ENCODE measurements at regions not wholly inside any gene's neighbourhood (a gene's known extent, or its start where the extent isn't known, plus 50 kb on each side); places are given as distances from the start of the nearest gene placed in this dataset.

GRCh38 chr7:156014808-156015207 lies 202.5 kb upstream of the SHH start:
- POLR2A ChIA-PET (ENCODE audit: unreplicated experiment): no interaction called here
- no peak overlapping the region for H3K56ac ChIP-seq (ENCODE audit: extremely low read depth, insufficient read depth, low read length)
- H4K8ac ChIP-seq (ENCODE audit: low read depth in 2 of 2, low read length in 2 of 2): no peak overlapping the region
- no peaks in the 10 kb centered on the region for H3K27me3 ChIP-seq (ENCODE audit: control insufficient read depth, insufficient read depth, low read length)
- WGBS, 2 experiments (ENCODE audit: extremely low coverage in 2 of 2, insufficient read length in 1 of 2): 60% methylated on average over 1 of the region's 2 CpGs; no CpG with 5 or more reads in 1 of the 2 experiments
- H3K9me3 ChIP-seq (ENCODE audit: control insufficient read depth, insufficient read depth, low read length): peaks cover 22% of the 10 kb centered on the region
- BruUV-seq (replicated peaks): no TSS peak
- no peaks in the 10 kb centered on the region for H3K4me1 ChIP-seq (ENCODE audit: control insufficient read depth, insufficient read depth, low read length)
- no peak overlapping the region for H4K5ac ChIP-seq (ENCODE audit: low read depth, low read length)
- no peaks in the 10 kb centered on the region for H3K9me1 ChIP-seq (ENCODE audit: insufficient read depth, low read length)
- intact Hi-C loops (cut with micrococcal nuclease): no loop called here
- H2BK15ac ChIP-seq (ENCODE audit: low read depth, low read length): no peak overlapping the region
- no peak overlapping the region for H3K23ac ChIP-seq (ENCODE audit: low read depth, low read length)
- no peak overlapping the region for H4K91ac ChIP-seq (ENCODE audit: insufficient read depth, low read depth, low read length)
- H2BK20ac ChIP-seq (ENCODE audit: low read depth, low read length): no peak overlapping the region
- H3K4ac ChIP-seq (ENCODE audit: low read depth, low read length): no peak overlapping the region
- H2BK5ac ChIP-seq (ENCODE audit: low read depth, low read length, poor library complexity, severe bottlenecking): no peak overlapping the region
- H3K79me1 ChIP-seq (ENCODE audit: low read depth in 1 of 2, low read length in 2 of 2): no peaks in the 10 kb centered on the region
- TF ChIP-seq USF2 (IDR thresholded peaks at IDR 0.05; ENCODE audit: low read depth, low read length) (no peak), MAFK (IDR thresholded peaks at IDR 0.05; ENCODE audit: low read depth, low read length) (no peak), SMC3 (IDR thresholded peaks at IDR 0.05; ENCODE audit: low read depth, low read length) (no peak), CHD1 (IDR thresholded peaks at IDR 0.05; ENCODE audit: low read depth, low read length) (no peak), POLR2A (IDR thresholded peaks at IDR 0.05; ENCODE audit: low read depth, low read length) (no peak), MXI1 (IDR thresholded peaks at IDR 0.05; ENCODE audit: borderline replicate concordance, low read depth, low read length) (no peak), RAD21 (IDR thresholded peaks at IDR 0.05; ENCODE audit: low read length) (no peak), CEBPB (IDR thresholded peaks at IDR 0.05; ENCODE audit: low read depth, low read length) (no peak), BHLHE40 (IDR thresholded peaks at IDR 0.05; ENCODE audit: low read depth, low read length) (no peak), NFE2L2 (IDR thresholded peaks at IDR 0.05; ENCODE audit: low read depth, low read length) (no peak), FOS (IDR thresholded peaks at IDR 0.05; ENCODE audit: low read depth, low read length) (no peak), RCOR1 (IDR thresholded peaks at IDR 0.05; ENCODE audit: insufficient replicate concordance, low read length) (no peak), ELK1 (IDR thresholded peaks at IDR 0.05; ENCODE audit: borderline replicate concordance, low read depth, low read length) (no peak), CTCF (conservative IDR thresholded peaks at IDR 0.05; ENCODE audit: low read depth, low read length) (no peak), MAZ (IDR thresholded peaks at IDR 0.05; ENCODE audit: borderline replicate concordance, low read depth, low read length) (no peak), RFX5 (IDR thresholded peaks at IDR 0.05; ENCODE audit: low read depth, low read length) (no peak)
- no peak overlapping the region for H3K27ac ChIP-seq (ENCODE audit: insufficient read depth, low read length)
- H2AFZ ChIP-seq (replicated peaks; ENCODE audit: low read length, poor library complexity): no peak overlapping the region
- CTCF ChIA-PET: no interaction called here
- no peaks in the 10 kb centered on the region for H3K36me3 ChIP-seq (ENCODE audit: control insufficient read depth, insufficient read depth, low read length)
- H3K18ac ChIP-seq (ENCODE audit: low read depth, low read length): no peak overlapping the region
- H4K20me1 ChIP-seq (ENCODE audit: insufficient read depth, low read length): no peaks in the 10 kb centered on the region
- H2BK120ac ChIP-seq (ENCODE audit: low read depth, low read length): no peak overlapping the region
- no peak overlapping the region for H2AK9ac ChIP-seq (replicated peaks; ENCODE audit: low read depth, low read length, poor library complexity)
- H2AK5ac ChIP-seq (ENCODE audit: low read depth, low read length): no peak overlapping the region
- no peak overlapping the region for H3K9ac ChIP-seq (ENCODE audit: low read depth, low read length)
- no peak overlapping the region for H3K4me2 ChIP-seq (ENCODE audit: low read depth, low read length)
- DNase-seq (no peak), ATAC-seq (ENCODE audit: low read depth) (no peak)
- in situ Hi-C loops (cut with MboI; ENCODE audit: low sequenced_read_pairs): no loop called here
- no peak overlapping the region for H3K14ac ChIP-seq (replicated peaks; ENCODE audit: low read depth, low read length)
- dilution Hi-C loops (cut with HindIII; ENCODE audit: low sequenced_read_pairs, unreplicated experiment): no loop called here
- H3K4me3 ChIP-seq (ENCODE audit: insufficient read depth, low read depth, low read length): no peak overlapping the region
